ENCODE measurements at regions not wholly inside any gene's neighbourhood (a gene's known extent, or its start where the extent isn't known, plus 50 kb on each side); places are given as distances from the start of the nearest gene placed in this dataset.

DNA sequence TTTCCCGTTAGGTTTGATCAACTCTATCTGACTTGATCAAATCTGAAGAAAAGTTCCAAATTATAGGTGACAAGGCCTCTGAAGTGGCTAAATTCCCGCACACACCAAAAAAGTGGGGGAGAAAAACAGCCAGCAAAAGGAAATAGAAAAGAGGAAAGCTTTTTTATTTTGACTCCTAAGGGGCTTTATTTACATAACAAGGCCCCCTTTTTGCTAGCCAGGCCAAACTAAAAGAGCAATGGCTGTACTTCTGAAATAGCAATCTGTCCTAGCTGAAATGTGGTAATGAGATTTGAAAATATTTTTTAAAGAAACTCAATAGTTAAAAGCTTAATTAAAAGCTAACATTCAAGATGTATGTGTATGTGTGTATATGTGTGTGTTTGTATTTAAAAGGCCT lies 311.5 kb upstream of the POGK start:
- POLR2A ChIA-PET: no interaction called here
- no peaks in the 10 kb centered on the region for H3K9me3 ChIP-seq (ENCODE audit: control extremely low read depth in 1 of 5, control insufficient read depth in 4 of 5, insufficient read depth in 2 of 5, low read depth in 1 of 5, low read length in 4 of 5)
- no peak overlapping the region for H3K4me3 ChIP-seq (ENCODE audit: control insufficient read depth in 1 of 7, extremely low read depth in 1 of 7, insufficient read depth in 4 of 7, low read depth in 2 of 7, low read length in 6 of 7)
- H3K27me3 ChIP-seq (replicated peaks in 2 of 5; ENCODE audit: control insufficient read depth in 4 of 5, insufficient read depth in 5 of 5, low read length in 4 of 5): no peaks in the 10 kb centered on the region
- H3K36me3 ChIP-seq (ENCODE audit: control insufficient read depth in 4 of 4, insufficient read depth in 4 of 4, low read length in 3 of 4): no peaks in the 10 kb centered on the region
- no peak overlapping the region for H3K27ac ChIP-seq (ENCODE audit: insufficient read depth in 1 of 2, low read depth in 1 of 2, low read length in 2 of 2, poor library complexity in 1 of 2, severe bottlenecking in 2 of 2)
- CTCF ChIA-PET: no interaction called here
- no peaks in the 10 kb centered on the region for H3K4me1 ChIP-seq (ENCODE audit: control extremely low read depth in 1 of 4, control insufficient read depth in 4 of 4, insufficient read depth in 4 of 4, low read length in 3 of 4)
- DNase-seq: no peak
- 92% methylated on average over 2 of the region's 2 CpGs for WGBS (ENCODE audit: insufficient coverage)

DNA sequence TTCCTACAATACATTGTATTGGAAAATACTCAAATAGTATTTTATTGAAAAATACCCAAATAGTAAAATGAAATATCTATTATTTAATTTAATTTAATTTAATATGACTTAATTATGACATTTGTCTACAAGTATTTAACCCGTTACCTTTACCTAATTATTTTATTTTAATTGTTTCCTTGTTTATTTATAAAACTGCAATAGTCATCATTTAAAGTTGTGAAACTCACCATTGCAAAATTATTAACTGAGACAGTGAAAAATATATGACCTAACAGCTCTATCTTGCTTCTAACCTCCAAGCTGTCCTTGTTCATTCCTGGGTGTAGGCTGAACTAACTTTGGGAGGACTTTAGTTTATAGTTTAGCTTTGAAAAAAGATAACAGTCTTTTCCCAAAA lies 300.6 kb upstream of the POGK start:
- no peak for DNase-seq
- no peak overlapping the region for H3K27ac ChIP-seq (ENCODE audit: insufficient read depth in 1 of 2, low read depth in 1 of 2, low read length in 2 of 2, poor library complexity in 1 of 2, severe bottlenecking in 2 of 2)
- peaks cover 0 to 5% (median 0%) of the 10 kb centered on the region in 5 experiments for H3K9me3 ChIP-seq (ENCODE audit: control extremely low read depth in 1 of 5, control insufficient read depth in 4 of 5, insufficient read depth in 2 of 5, low read depth in 1 of 5, low read length in 4 of 5)
- CTCF ChIA-PET: no interaction called here
- H3K36me3 ChIP-seq (ENCODE audit: control insufficient read depth in 4 of 4, insufficient read depth in 4 of 4, low read length in 3 of 4): no peaks in the 10 kb centered on the region
- H3K4me3 ChIP-seq (ENCODE audit: control insufficient read depth in 1 of 7, extremely low read depth in 1 of 7, insufficient read depth in 4 of 7, low read depth in 2 of 7, low read length in 6 of 7): no peak overlapping the region
- whole genome bisulfite sequencing (ENCODE audit: insufficient coverage): no CpG with 5 or more reads among the region's 1 CpG
- H3K27me3 ChIP-seq (replicated peaks in 2 of 5; ENCODE audit: control insufficient read depth in 4 of 5, insufficient read depth in 5 of 5, low read length in 4 of 5): no peaks in the 10 kb centered on the region
- POLR2A ChIA-PET: no interaction called here
- H3K4me1 ChIP-seq (ENCODE audit: control extremely low read depth in 1 of 4, control insufficient read depth in 4 of 4, insufficient read depth in 4 of 4, low read length in 3 of 4): no peaks in the 10 kb centered on the region

DNA sequence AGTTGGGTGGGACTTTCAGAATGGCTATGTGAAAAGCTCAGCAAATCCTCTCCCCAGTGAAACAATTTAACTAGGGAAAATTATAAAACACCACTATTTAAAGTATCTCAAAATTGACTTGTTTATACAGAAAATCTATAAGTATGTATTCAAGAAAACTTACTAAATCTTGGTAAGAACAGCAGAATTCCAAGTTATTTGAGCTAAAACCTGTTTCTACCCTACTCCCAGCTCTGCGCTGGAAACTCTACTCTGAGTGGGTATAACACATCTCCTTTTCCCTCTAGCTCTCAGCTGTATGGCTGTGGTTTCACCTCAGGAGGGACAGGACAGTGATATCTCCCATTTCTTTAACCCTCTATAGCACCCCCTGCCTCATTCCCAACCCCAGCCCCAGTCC lies 295.2 kb upstream of the POGK start:
- Histone ChIP-seq H3K4me1 (ENCODE audit: control extremely low read depth in 1 of 4, control insufficient read depth in 4 of 4, insufficient read depth in 4 of 4, low read length in 3 of 4) (no peaks in the 10 kb centered on the region), H3K27me3 (replicated peaks in 2 of 5; ENCODE audit: control insufficient read depth in 4 of 5, insufficient read depth in 5 of 5, low read length in 4 of 5) (peaks cover 0 to 3% (median 0%) of the 10 kb centered on the region in 5 experiments), H3K9me3 (ENCODE audit: control extremely low read depth in 1 of 5, control insufficient read depth in 4 of 5, insufficient read depth in 2 of 5, low read depth in 1 of 5, low read length in 4 of 5) (peaks cover 0 to under 1% (median 0%) of the 10 kb centered on the region in 5 experiments), H3K36me3 (ENCODE audit: control insufficient read depth in 4 of 4, insufficient read depth in 4 of 4, low read length in 3 of 4) (no peaks in the 10 kb centered on the region), H3K27ac (ENCODE audit: insufficient read depth in 1 of 2, low read depth in 1 of 2, low read length in 2 of 2, poor library complexity in 1 of 2, severe bottlenecking in 2 of 2) (no peak overlapping the region), H3K4me3 (ENCODE audit: control insufficient read depth in 1 of 7, extremely low read depth in 1 of 7, insufficient read depth in 4 of 7, low read depth in 2 of 7, low read length in 6 of 7) (no peak overlapping the region)
- DNase-seq: no peak
- CTCF ChIA-PET: no interaction called here
- POLR2A ChIA-PET: no interaction called here
- WGBS (ENCODE audit: insufficient coverage): 100% methylated on average over 1 of the region's 1 CpG

DNA sequence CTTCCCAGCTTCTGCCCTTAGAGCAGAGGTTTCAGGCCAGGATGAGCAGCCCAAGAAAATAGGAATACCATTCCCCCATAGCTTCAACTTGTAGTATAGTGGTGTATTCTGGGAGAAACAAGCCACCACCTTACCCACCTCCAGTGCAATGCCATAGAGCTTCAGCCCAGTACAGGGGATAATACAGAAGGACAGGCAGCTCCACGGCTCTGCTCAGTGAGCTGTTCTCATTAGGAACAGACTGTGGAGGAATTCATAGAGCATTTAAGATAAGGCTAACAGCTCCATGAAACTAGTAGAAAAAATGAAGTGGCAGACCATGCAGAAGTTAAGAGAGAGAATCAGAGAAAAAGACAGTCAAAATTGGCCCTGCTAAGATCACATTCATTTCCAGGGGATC lies 294.7 kb upstream of the POGK start:
- no peak overlapping the region for H3K27ac ChIP-seq (ENCODE audit: insufficient read depth in 1 of 2, low read depth in 1 of 2, low read length in 2 of 2, poor library complexity in 1 of 2, severe bottlenecking in 2 of 2)
- no peak overlapping the region for H3K4me3 ChIP-seq (ENCODE audit: control insufficient read depth in 1 of 7, extremely low read depth in 1 of 7, insufficient read depth in 4 of 7, low read depth in 2 of 7, low read length in 6 of 7)
- ChIA-PET CTCF (no interaction called here), POLR2A (no interaction called here)
- no peaks in the 10 kb centered on the region for H3K9me3 ChIP-seq (ENCODE audit: control extremely low read depth in 1 of 5, control insufficient read depth in 4 of 5, insufficient read depth in 2 of 5, low read depth in 1 of 5, low read length in 4 of 5)
- H3K4me1 ChIP-seq (ENCODE audit: control extremely low read depth in 1 of 4, control insufficient read depth in 4 of 4, insufficient read depth in 4 of 4, low read length in 3 of 4): no peaks in the 10 kb centered on the region
- no peaks in the 10 kb centered on the region for H3K36me3 ChIP-seq (ENCODE audit: control insufficient read depth in 4 of 4, insufficient read depth in 4 of 4, low read length in 3 of 4)
- WGBS (ENCODE audit: insufficient coverage): no CpG with 5 or more reads among the region's 1 CpG
- DNase-seq: no peak
- H3K27me3 ChIP-seq (replicated peaks in 2 of 5; ENCODE audit: control insufficient read depth in 4 of 5, insufficient read depth in 5 of 5, low read length in 4 of 5): peaks cover 0 to 3% (median 0%) of the 10 kb centered on the region in 5 experiments

DNA sequence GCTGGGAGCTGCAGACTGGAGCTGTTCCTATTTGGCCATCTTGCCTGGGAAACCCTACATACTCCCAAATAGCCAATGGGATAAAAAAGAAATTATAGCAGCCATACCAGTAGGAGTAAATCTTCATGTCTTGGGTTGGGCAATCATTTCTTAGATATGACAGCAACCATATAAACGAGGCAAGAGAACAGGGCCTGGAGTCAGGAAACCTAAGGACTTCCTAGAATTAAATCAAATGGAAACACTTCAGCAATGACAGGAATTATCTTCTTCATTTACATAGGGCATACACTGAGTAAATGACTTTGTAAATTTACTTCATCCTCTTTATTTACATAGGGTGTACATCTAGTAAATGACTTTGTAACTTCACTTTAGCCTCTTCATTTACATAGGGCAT lies 286.6 kb upstream of the POGK start:
- H3K4me1 ChIP-seq (ENCODE audit: control extremely low read depth in 1 of 4, control insufficient read depth in 4 of 4, insufficient read depth in 4 of 4, low read length in 3 of 4): no peaks in the 10 kb centered on the region
- no peaks in the 10 kb centered on the region for H3K27me3 ChIP-seq (replicated peaks in 2 of 5; ENCODE audit: control insufficient read depth in 4 of 5, insufficient read depth in 5 of 5, low read length in 4 of 5)
- H3K9me3 ChIP-seq (ENCODE audit: control extremely low read depth in 1 of 5, control insufficient read depth in 4 of 5, insufficient read depth in 2 of 5, low read depth in 1 of 5, low read length in 4 of 5): peaks cover 0 to 9% (median 2%) of the 10 kb centered on the region in 5 experiments
- ChIA-PET POLR2A (no interaction called here), CTCF (no interaction called here)
- DNase-seq: no peak
- WGBS (ENCODE audit: insufficient coverage): no CpG with 5 or more reads among the region's 1 CpG
- no peak overlapping the region for H3K27ac ChIP-seq (ENCODE audit: insufficient read depth in 1 of 2, low read depth in 1 of 2, low read length in 2 of 2, poor library complexity in 1 of 2, severe bottlenecking in 2 of 2)
- H3K36me3 ChIP-seq (ENCODE audit: control insufficient read depth in 4 of 4, insufficient read depth in 4 of 4, low read length in 3 of 4): no peaks in the 10 kb centered on the region
- H3K4me3 ChIP-seq (ENCODE audit: control insufficient read depth in 1 of 7, extremely low read depth in 1 of 7, insufficient read depth in 4 of 7, low read depth in 2 of 7, low read length in 6 of 7): no peak overlapping the region

DNA sequence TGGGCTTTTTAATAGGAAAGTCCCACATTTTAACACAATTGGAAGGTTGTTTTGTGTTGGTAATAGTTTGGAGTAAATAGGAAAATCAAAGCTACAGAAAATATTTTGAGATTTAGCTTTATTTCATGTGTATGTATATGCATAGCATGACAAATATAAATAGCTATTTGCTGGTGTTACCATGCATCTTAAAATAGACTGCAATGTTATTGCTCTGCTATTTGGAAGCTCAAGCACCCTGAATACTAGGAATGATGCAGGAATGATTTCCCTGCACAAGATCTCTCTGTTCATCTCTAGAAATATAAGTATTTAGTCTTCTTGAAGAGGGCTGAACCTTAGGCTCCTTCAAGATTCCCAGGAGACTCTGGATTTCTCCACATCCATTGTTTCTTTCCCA lies 268.3 kb upstream of the POGK start:
- no peaks in the 10 kb centered on the region for H3K4me1 ChIP-seq (ENCODE audit: control extremely low read depth in 1 of 4, control insufficient read depth in 4 of 4, insufficient read depth in 4 of 4, low read length in 3 of 4)
- DNase-seq: no peak
- H3K36me3 ChIP-seq (ENCODE audit: control insufficient read depth in 4 of 4, insufficient read depth in 4 of 4, low read length in 3 of 4): no peaks in the 10 kb centered on the region
- no peak overlapping the region for H3K27ac ChIP-seq (ENCODE audit: insufficient read depth in 1 of 2, low read depth in 1 of 2, low read length in 2 of 2, poor library complexity in 1 of 2, severe bottlenecking in 2 of 2)
- ChIA-PET POLR2A (no interaction called here), CTCF (interaction anchor here (0.5 kb wide), 1 partner anchor 121 kb away, joined by 3 read pairs; no protein-coding TSS in a partner anchor)
- no peaks in the 10 kb centered on the region for H3K27me3 ChIP-seq (replicated peaks in 2 of 5; ENCODE audit: control insufficient read depth in 4 of 5, insufficient read depth in 5 of 5, low read length in 4 of 5)
- peaks cover 0 to 6% (median 0%) of the 10 kb centered on the region in 5 experiments for H3K9me3 ChIP-seq (ENCODE audit: control extremely low read depth in 1 of 5, control insufficient read depth in 4 of 5, insufficient read depth in 2 of 5, low read depth in 1 of 5, low read length in 4 of 5)
- no peak overlapping the region for H3K4me3 ChIP-seq (ENCODE audit: control insufficient read depth in 1 of 7, extremely low read depth in 1 of 7, insufficient read depth in 4 of 7, low read depth in 2 of 7, low read length in 6 of 7)

DNA sequence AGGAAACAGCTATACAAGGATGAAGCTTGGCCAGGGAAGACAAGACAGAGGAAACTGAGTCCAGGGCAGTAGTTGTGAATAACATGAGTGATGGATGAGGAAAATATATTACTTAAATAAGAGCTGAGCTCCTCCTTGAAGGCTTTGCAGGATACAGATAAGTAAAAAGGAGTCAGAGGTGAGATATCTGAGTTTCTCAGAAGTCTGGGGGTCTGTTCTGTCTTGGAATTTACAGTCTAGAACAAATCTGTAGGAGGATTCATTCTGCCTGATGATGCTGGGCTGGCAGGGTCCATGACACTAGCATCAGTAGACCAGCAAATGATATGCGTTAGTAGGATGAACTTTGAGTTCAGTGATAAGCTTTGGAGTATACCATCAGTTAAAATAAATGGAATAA lies 266.1 kb upstream of the POGK start:
- no peaks in the 10 kb centered on the region for H3K4me1 ChIP-seq (ENCODE audit: control extremely low read depth in 1 of 4, control insufficient read depth in 4 of 4, insufficient read depth in 4 of 4, low read length in 3 of 4)
- ChIA-PET CTCF (no interaction called here), POLR2A (no interaction called here)
- DNase-seq: no peak
- no CpG with 5 or more reads among the region's 1 CpG for WGBS (ENCODE audit: insufficient coverage)
- H3K36me3 ChIP-seq (ENCODE audit: control insufficient read depth in 4 of 4, insufficient read depth in 4 of 4, low read length in 3 of 4): no peaks in the 10 kb centered on the region
- H3K27me3 ChIP-seq (replicated peaks in 2 of 5; ENCODE audit: control insufficient read depth in 4 of 5, insufficient read depth in 5 of 5, low read length in 4 of 5): no peaks in the 10 kb centered on the region
- no peak overlapping the region for H3K27ac ChIP-seq (ENCODE audit: insufficient read depth in 1 of 2, low read depth in 1 of 2, low read length in 2 of 2, poor library complexity in 1 of 2, severe bottlenecking in 2 of 2)
- no peak overlapping the region for H3K4me3 ChIP-seq (ENCODE audit: control insufficient read depth in 1 of 7, extremely low read depth in 1 of 7, insufficient read depth in 4 of 7, low read depth in 2 of 7, low read length in 6 of 7)
- no peaks in the 10 kb centered on the region for H3K9me3 ChIP-seq (ENCODE audit: control extremely low read depth in 1 of 5, control insufficient read depth in 4 of 5, insufficient read depth in 2 of 5, low read depth in 1 of 5, low read length in 4 of 5)
